HG03571 (cell line): ENCODE measurements at regions not wholly inside any gene's neighbourhood (a gene's known extent, or its start where the extent isn't known, plus 50 kb on each side); places are given as distances from the start of the nearest gene placed in this dataset.

Source experiments
- ATAC-seq: cut with Tn5 transposase; IDR thresholded peaks from one replicate; pipeline ENCODE4 v1.9.1; 2021; ENCODE audit not compliant: unreplicated experiment

- ATAC-seq = no peak
Measured at GRCh38 chr18:45222180-45222579, 393.1 kb upstream of the SLC14A2 start.

GRCh38 chr18:45227001-45227742 is 388.1 kb upstream of the SLC14A2 start:
- no peak for ATAC-seq

- ATAC-seq = no peak
Measured at GRCh38 chr18:45228796-45229388, 386.4 kb upstream of the SLC14A2 start.

- no peak for ATAC-seq
Measured at GRCh38 chr18:45231617-45232016, 383.7 kb upstream of the SLC14A2 start.

- no peak for ATAC-seq
Measured at GRCh38 chr18:45232061-45232460, 383.2 kb upstream of the SLC14A2 start.

- no peak for ATAC-seq
Measured at GRCh38 chr18:45236676-45237075, 378.6 kb upstream of the SLC14A2 start.

- no peak for ATAC-seq
Measured at GRCh38 chr18:45237343-45238098, 377.8 kb upstream of the SLC14A2 start.

GRCh38 chr18:45241271-45241670 is 374.0 kb upstream of the SLC14A2 start:
- no peak for ATAC-seq

GRCh38 chr18:45241982-45242565 is 373.2 kb upstream of the SLC14A2 start:
- ATAC-seq = no peak

GRCh38 chr18:45243340-45244110 is 371.8 kb upstream of the SLC14A2 start:
- ATAC-seq = no peak

GRCh38 chr18:45245091-45245511 is 370.2 kb upstream of the SLC14A2 start:
- no peak for ATAC-seq

- ATAC-seq = no peak
Measured at GRCh38 chr18:45248240-45248903, 366.9 kb upstream of the SLC14A2 start.

GRCh38 chr18:45249246-45249661 is 366.0 kb upstream of the SLC14A2 start:
- no peak for ATAC-seq

GRCh38 chr18:45250479-45250878 is 364.8 kb upstream of the SLC14A2 start:
- ATAC-seq = no peak

- ATAC-seq = no peak
Measured at GRCh38 chr18:45251236-45251635, 364.0 kb upstream of the SLC14A2 start.

GRCh38 chr18:45252474-45252873 is 362.8 kb upstream of the SLC14A2 start:
- ATAC-seq = no peak

- ATAC-seq = no peak
Measured at GRCh38 chr18:45253056-45253565, 362.2 kb upstream of the SLC14A2 start.

GRCh38 chr18:45253973-45254708 is 361.1 kb upstream of the SLC14A2 start:
- ATAC-seq = no peak

GRCh38 chr18:45254709-45255082 is 360.6 kb upstream of the SLC14A2 start:
- ATAC-seq = no peak
